Neural progenitor cell (in vitro differentiated cells): ENCODE measurements at regions not wholly inside any gene's neighbourhood (a gene's known extent, or its start where the extent isn't known, plus 50 kb on each side); places are given as distances from the start of the nearest gene placed in this dataset.
"Not testable (repeated sequence)": the region's sequence is repeated elsewhere in the genome, so short reads cannot be mapped to it uniquely, and the experiment has no call there.

Source experiments
- DNase-seq: peaks from one replicate; pipeline ENCODE4 v3.0.0-alpha.2; 2016; ENCODE audit warnings: low spot score
- H2AFZ ChIP-seq: fragments of 200-600 bp; sonication (generic); replicated peaks from 2 replicates; pipeline ENCODE4 v1.6.1; 2016; ENCODE audit warnings: antibody characterized with exemption
- H3F3A ChIP-seq: fragments of 200-600 bp; sonication (generic); 2 replicates; pipeline ENCODE4 v1.6.1; 2016; ENCODE audit warnings: antibody characterized with exemption, low read depth
- H3K27ac ChIP-seq: fragments of 200-600 bp; sonication (generic); 2 replicates; pipeline ENCODE4 v1.5.1; 2016; ENCODE audit warnings: mild to moderate bottlenecking
- H3K27me3 ChIP-seq: fragments of 200-600 bp; sonication (generic); 2 replicates; pipeline ENCODE4 v1.6.1; 2016; ENCODE audit warnings: mild to moderate bottlenecking, moderate library complexity
- H3K36me3 ChIP-seq: fragments of 200-600 bp; sonication (generic); 2 replicates; pipeline ENCODE4 v1.5.1; 2016
- H3K4me1 ChIP-seq: fragments of 200-600 bp; sonication (generic); 2 replicates; pipeline ENCODE4 v1.6.1; 2016; ENCODE audit warnings: mixed run types
- H3K4me2 ChIP-seq: fragments of 200-600 bp; sonication (generic); 2 replicates; pipeline ENCODE4 v1.6.1; 2016
- H3K4me3 ChIP-seq: fragments of 200-600 bp; sonication (generic); 2 replicates; pipeline ENCODE4 v1.5.1; 2016
- H3K79me2 ChIP-seq: fragments of 200-600 bp; sonication (generic); 2 replicates; pipeline ENCODE4 v1.6.1; 2016; ENCODE audit warnings: low read depth
- H3K9ac ChIP-seq: fragments of 200-600 bp; sonication (generic); 2 replicates; pipeline ENCODE4 v1.6.1; 2016
- H3K9me3 ChIP-seq: fragments of 200-600 bp; sonication (generic); 2 replicates; pipeline ENCODE4 v1.5.1; 2016; ENCODE audit warnings: low read depth
- H4K20me1 ChIP-seq: fragments of 200-600 bp; sonication (generic); 2 replicates; pipeline ENCODE4 v1.6.1; 2016; ENCODE audit warnings: low read depth
- H3K27ac Mint-ChIP-seq: 3 replicates; pipeline ENCODE4 v1.8.0; 2021; ENCODE audit warnings: mixed read lengths
- H3K27me3 Mint-ChIP-seq: 2 replicates; pipeline ENCODE4 v1.8.0; 2022; ENCODE audit warnings: low read depth, mild to moderate bottlenecking, inconsistent platforms, moderate library complexity, mixed read lengths; ENCODE audit not compliant: insufficient read depth
- H3K36me3 Mint-ChIP-seq: 3 replicates; pipeline ENCODE4 v1.8.0; 2021; ENCODE audit warnings: mixed read lengths
- H3K4me1 Mint-ChIP-seq: 3 replicates; pipeline ENCODE4 v1.8.0; 2021; ENCODE audit warnings: mixed read lengths
- H3K4me3 Mint-ChIP-seq: 3 replicates; pipeline ENCODE4 v1.8.0; 2021; ENCODE audit warnings: mild to moderate bottlenecking, moderate library complexity, mixed read lengths
- H3K9me3 Mint-ChIP-seq: 3 replicates; pipeline ENCODE4 v1.8.0; 2020; ENCODE audit warnings: mixed read lengths
- EZH2 ChIP-seq: fragments of 200-600 bp; sonication (generic); IDR thresholded peaks from 2 replicates; pipeline ENCODE4 v1.6.1; 2017; ENCODE audit warnings: antibody characterized with exemption, mild to moderate bottlenecking, moderate library complexity
- EZH2phosphoT487 ChIP-seq: fragments of 200-600 bp; sonication (generic); IDR thresholded peaks from 2 replicates; pipeline ENCODE4 v1.6.1; 2017; ENCODE audit warnings: antibody characterized with exemption
- TF ChIP-seq, protein P1 (sequence below): fragments of 200-600 bp; sonication (generic); IDR thresholded peaks from 2 replicates; pipeline ENCODE4 v1.5.1; 2017; ENCODE audit warnings: antibody characterized with exemption, mild to moderate bottlenecking

- Histone ChIP-seq H4K20me1 (no peaks in the 10 kb centered on the region), H3K9me3 (no peaks in the 10 kb centered on the region), H3K4me3 (no peak overlapping the region), H3F3A (no peaks in the 10 kb centered on the region), H2AFZ (no peak overlapping the region), H3K4me2 (no peak overlapping the region), H3K36me3 (no peaks in the 10 kb centered on the region), H3K9ac (no peak overlapping the region), H3K4me1 (no peaks in the 10 kb centered on the region), H3K27ac (no peak overlapping the region), H3K79me2 (no peaks in the 10 kb centered on the region), H3K27me3 (no peaks in the 10 kb centered on the region)
- no peak for DNase-seq
- no peak overlapping the region for H3K27ac Mint-ChIP-seq
- H3K9me3 Mint-ChIP-seq = no peaks in the 10 kb centered on the region
- no peak for TF ChIP-seq EZH2phosphoT487
- no peak for TF ChIP-seq EZH2
- TF ChIP-seq, protein P1, sequence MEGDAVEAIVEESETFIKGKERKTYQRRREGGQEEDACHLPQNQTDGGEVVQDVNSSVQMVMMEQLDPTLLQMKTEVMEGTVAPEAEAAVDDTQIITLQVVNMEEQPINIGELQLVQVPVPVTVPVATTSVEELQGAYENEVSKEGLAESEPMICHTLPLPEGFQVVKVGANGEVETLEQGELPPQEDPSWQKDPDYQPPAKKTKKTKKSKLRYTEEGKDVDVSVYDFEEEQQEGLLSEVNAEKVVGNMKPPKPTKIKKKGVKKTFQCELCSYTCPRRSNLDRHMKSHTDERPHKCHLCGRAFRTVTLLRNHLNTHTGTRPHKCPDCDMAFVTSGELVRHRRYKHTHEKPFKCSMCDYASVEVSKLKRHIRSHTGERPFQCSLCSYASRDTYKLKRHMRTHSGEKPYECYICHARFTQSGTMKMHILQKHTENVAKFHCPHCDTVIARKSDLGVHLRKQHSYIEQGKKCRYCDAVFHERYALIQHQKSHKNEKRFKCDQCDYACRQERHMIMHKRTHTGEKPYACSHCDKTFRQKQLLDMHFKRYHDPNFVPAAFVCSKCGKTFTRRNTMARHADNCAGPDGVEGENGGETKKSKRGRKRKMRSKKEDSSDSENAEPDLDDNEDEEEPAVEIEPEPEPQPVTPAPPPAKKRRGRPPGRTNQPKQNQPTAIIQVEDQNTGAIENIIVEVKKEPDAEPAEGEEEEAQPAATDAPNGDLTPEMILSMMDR = no peak
- H3K4me3 Mint-ChIP-seq = no peak overlapping the region
- no peaks in the 10 kb centered on the region for H3K27me3 Mint-ChIP-seq
- H3K36me3 Mint-ChIP-seq = no peaks in the 10 kb centered on the region
- H3K4me1 Mint-ChIP-seq = no peaks in the 10 kb centered on the region
Observed at GRCh38 chr13:64083811-64084210, 2668.2 kb upstream of the PCDH20 start.

DNA sequence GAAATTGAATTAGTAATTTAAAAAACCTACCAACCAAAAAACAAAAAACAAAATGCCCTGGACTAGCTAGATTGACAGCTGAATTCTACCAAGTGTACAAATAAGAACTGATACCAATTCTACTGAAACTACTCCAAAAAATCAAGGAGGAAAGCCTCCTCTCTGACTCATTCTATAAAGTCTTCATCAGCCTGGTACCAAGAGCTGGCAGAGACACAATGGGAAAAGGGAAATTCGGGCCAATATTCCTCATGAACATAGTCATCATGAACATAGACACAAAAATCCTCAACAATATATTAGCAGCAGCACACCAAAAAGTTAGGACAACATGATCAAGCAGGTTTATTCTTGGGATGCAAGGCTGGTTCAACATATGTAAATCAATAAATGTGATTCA, 2667.7 kb upstream of the PCDH20 start:
- no peaks in the 10 kb centered on the region for H3K9me3 Mint-ChIP-seq
- Histone ChIP-seq H3K79me2 (no peaks in the 10 kb centered on the region), H3F3A (no peaks in the 10 kb centered on the region), H3K4me3 (no peak overlapping the region), H2AFZ (no peak overlapping the region), H3K27ac (no peak overlapping the region), H3K4me2 (no peak overlapping the region), H3K4me1 (no peaks in the 10 kb centered on the region), H4K20me1 (no peaks in the 10 kb centered on the region), H3K36me3 (no peaks in the 10 kb centered on the region), H3K27me3 (no peaks in the 10 kb centered on the region), H3K9ac (no peak overlapping the region), H3K9me3 (no peaks in the 10 kb centered on the region)
- no peak overlapping the region for H3K27ac Mint-ChIP-seq
- no peaks in the 10 kb centered on the region for H3K36me3 Mint-ChIP-seq
- TF ChIP-seq, protein P1 = no peak
- no peak for TF ChIP-seq EZH2phosphoT487
- TF ChIP-seq EZH2 = no peak
- H3K27me3 Mint-ChIP-seq = no peaks in the 10 kb centered on the region
- DNase-seq = no peak
- no peaks in the 10 kb centered on the region for H3K4me1 Mint-ChIP-seq
- H3K4me3 Mint-ChIP-seq = no peak overlapping the region

DNA sequence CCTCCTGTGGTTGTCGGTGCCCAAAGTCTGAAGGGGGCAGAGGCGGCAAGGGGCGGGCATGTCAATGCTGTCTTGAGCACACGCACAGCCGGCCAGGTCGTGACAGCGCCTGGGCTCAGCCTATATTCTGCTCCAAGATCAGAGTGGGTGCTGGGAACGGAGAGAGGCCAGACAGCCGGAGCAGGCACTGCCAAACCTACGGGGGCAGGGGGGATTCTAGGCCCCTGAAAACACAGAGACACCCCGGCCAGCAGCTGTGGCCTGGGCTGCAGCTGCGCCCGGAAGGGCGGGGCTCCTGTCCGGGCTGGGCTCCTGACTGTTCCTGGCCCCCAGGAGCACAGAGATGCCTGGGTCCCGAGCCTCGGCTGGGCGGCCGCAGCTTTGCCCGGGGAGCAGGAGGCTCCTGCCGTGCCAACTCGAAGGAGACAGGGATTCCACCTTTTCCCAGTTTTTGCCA, 2662.9 kb upstream of the PCDH20 start:
- H3K4me3 ChIP-seq = no peak overlapping the region
- no peaks in the 10 kb centered on the region for H3K9me3 ChIP-seq
- no peaks in the 10 kb centered on the region for H3K36me3 ChIP-seq
- H3K4me2 ChIP-seq = no peak overlapping the region
- H3K79me2 ChIP-seq = no peaks in the 10 kb centered on the region
- H4K20me1 ChIP-seq = no peaks in the 10 kb centered on the region
- Mint-ChIP-seq H3K27me3 (no peaks in the 10 kb centered on the region), H3K4me1 (no peaks in the 10 kb centered on the region), H3K9me3 (peaks cover 2% of the 10 kb centered on the region), H3K36me3 (no peaks in the 10 kb centered on the region), H3K4me3 (no peak overlapping the region), H3K27ac (no peak overlapping the region)
- H3K4me1 ChIP-seq = no peaks in the 10 kb centered on the region
- no peak overlapping the region for H3K9ac ChIP-seq
- no peak for DNase-seq
- H2AFZ ChIP-seq = no peak overlapping the region
- H3K27ac ChIP-seq = no peak overlapping the region
- TF ChIP-seq, protein P1 = no peak
- H3K27me3 ChIP-seq = no peaks in the 10 kb centered on the region
- no peaks in the 10 kb centered on the region for H3F3A ChIP-seq

GRCh38 chr13:64078025-64078424, 2662.4 kb upstream of the PCDH20 start:
- Histone ChIP-seq H2AFZ (no peak overlapping the region), H3K9me3 (no peaks in the 10 kb centered on the region), H3K27me3 (no peaks in the 10 kb centered on the region), H3F3A (no peaks in the 10 kb centered on the region), H3K9ac (no peak overlapping the region), H3K4me2 (no peak overlapping the region), H3K36me3 (no peaks in the 10 kb centered on the region), H3K4me1 (no peaks in the 10 kb centered on the region), H3K79me2 (no peaks in the 10 kb centered on the region), H3K4me3 (no peak overlapping the region), H3K27ac (no peak overlapping the region), H4K20me1 (no peaks in the 10 kb centered on the region)
- peaks cover 2% of the 10 kb centered on the region for H3K9me3 Mint-ChIP-seq
- TF ChIP-seq EZH2 = no peak
- TF ChIP-seq, protein P1 = no peak
- TF ChIP-seq EZH2phosphoT487 = no peak
- H3K4me1 Mint-ChIP-seq = no peaks in the 10 kb centered on the region
- H3K27me3 Mint-ChIP-seq = no peaks in the 10 kb centered on the region
- no peaks in the 10 kb centered on the region for H3K36me3 Mint-ChIP-seq
- no peak overlapping the region for H3K27ac Mint-ChIP-seq
- no peak for DNase-seq
- no peak overlapping the region for H3K4me3 Mint-ChIP-seq

DNA sequence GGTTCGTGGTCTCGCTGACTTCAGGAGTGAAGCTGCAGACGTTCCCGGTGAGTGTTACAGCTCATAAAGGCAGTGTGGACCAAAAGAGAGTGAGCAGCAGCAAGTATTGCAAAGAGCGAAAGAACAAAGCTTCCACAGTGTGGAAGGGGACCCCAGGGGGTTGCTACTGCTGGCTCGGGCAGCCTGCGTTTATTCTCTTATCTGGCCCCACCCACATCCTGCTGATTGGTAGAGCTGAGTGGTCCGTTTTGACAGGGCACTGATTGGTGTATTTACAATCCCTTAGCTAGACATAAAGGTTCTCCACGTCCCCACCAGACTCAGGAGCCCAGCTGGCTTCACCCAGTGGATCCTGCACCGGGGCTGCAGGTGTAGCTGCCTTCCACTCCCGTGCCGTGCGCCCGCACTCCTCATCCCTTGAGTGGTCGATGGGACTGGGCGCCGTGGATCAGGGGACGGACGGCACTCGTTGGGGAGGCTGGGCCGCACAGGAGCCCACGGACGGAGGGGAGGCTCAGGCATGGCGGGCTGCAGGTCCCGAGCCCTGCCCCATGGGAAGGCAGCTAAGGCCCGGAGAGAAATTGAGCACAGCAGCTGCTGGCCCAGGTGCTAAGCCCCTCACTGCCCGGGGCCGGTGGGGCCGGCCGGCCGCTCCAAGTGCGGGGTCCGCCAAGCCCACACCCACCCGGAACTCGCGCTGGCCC, 2661.6 kb upstream of the PCDH20 start:
- H3K27me3 Mint-ChIP-seq, H3K9me3 ChIP-seq, H3K36me3 ChIP-seq, H4K20me1 ChIP-seq, H3K9me3 Mint-ChIP-seq, H2AFZ ChIP-seq, H3K4me2 ChIP-seq, H3K27ac Mint-ChIP-seq, H3K4me1 ChIP-seq, H3K79me2 ChIP-seq, H3K36me3 Mint-ChIP-seq, H3F3A ChIP-seq, DNase-seq, H3K27ac ChIP-seq, H3K4me1 Mint-ChIP-seq, H3K4me3 ChIP-seq, H3K9ac ChIP-seq, H3K27me3 ChIP-seq, H3K4me3 Mint-ChIP-seq: not testable (repeated sequence)
